Mesodermal cell (in vitro differentiated cells): ENCODE measurements at regions not wholly inside any gene's neighbourhood (a gene's known extent, or its start where the extent isn't known, plus 50 kb on each side); places are given as distances from the start of the nearest gene placed in this dataset.
"Not testable (repeated sequence)": the region's sequence is repeated elsewhere in the genome, so short reads cannot be mapped to it uniquely, and the experiment has no call there.

ENCODE experiments used
- H3K27ac ChIP-seq: 2 replicates; pipeline ENCODE4 v1.7.0; 2013; ENCODE audit warnings: mild to moderate bottlenecking, low read depth, low read length, moderate library complexity; ENCODE audit not compliant: severe bottlenecking
- H3K36me3 ChIP-seq: 2 replicates; pipeline ENCODE4 v1.7.1; 2013; ENCODE audit warnings: mild to moderate bottlenecking, low read length, moderate library complexity; ENCODE audit not compliant: control insufficient read depth, insufficient read depth
- H3K4me1 ChIP-seq: one replicate; pipeline ENCODE4 v1.7.1; 2013; ENCODE audit warnings: mild to moderate bottlenecking, low read length; ENCODE audit not compliant: insufficient read depth, control insufficient read depth, poor library complexity, severe bottlenecking
- H3K4me3 ChIP-seq: 2 replicates; pipeline ENCODE4 v1.7.0; 2013; ENCODE audit warnings: low read length, control low read depth, mild to moderate bottlenecking; ENCODE audit not compliant: insufficient read depth, poor library complexity, severe bottlenecking; ENCODE audit errors: extremely low read depth
- H3K9me3 ChIP-seq: 2 replicates; pipeline ENCODE4 v1.7.1; 2013; ENCODE audit warnings: mild to moderate bottlenecking, low read length, moderate library complexity; ENCODE audit not compliant: control insufficient read depth
- WGBS, 2 experiments: methylation state at CpG; one replicate each; pipeline ENCODE4 v1.1.5; 2013; ENCODE audit warnings: missing lambda C conversion rate in 2 of 2; ENCODE audit not compliant: insufficient coverage in 2 of 2; 5-methylcytosine and 5-hydroxymethylcytosine counted together

- Histone ChIP-seq H3K4me3 (no peak overlapping the region), H3K36me3 (no peaks in the 10 kb centered on the region), H3K9me3 (no peaks in the 10 kb centered on the region), H3K27ac (no peak overlapping the region), H3K4me1 (no peaks in the 10 kb centered on the region)
- no CpG with 5 or more reads among the region's 4 CpGs for WGBS, 2 experiments
Measured at GRCh38 chrX:3940000-3940610, 226.7 kb upstream of the PRKX start.

DNA sequence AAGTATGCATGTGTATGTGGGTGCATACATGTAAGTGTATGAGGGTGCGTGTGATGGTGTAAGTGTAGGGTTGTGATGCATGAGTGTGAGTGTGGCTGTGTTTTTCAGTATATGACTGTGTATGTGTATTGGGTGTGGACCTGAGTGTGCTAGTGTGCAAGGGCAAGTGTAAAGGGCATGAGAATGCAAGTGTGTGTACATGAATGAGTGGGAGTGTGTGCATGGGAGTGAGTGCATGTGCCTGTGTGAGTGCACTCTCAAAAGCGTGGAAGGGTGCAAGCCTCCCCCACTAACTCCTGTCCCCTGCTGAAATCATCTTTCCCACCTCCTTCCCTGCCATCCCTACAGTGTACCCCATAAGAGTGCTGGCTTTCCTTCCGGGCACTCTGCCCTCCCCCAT, 225.1 kb upstream of the PRKX start:
- Histone ChIP-seq H3K4me1 (no peaks in the 10 kb centered on the region), H3K36me3 (no peaks in the 10 kb centered on the region), H3K9me3 (no peaks in the 10 kb centered on the region), H3K27ac (no peak overlapping the region), H3K4me3 (no peak overlapping the region)
- WGBS, 2 experiments, result 83 to 100% methylated on average over 1 of the region's 3 CpGs

DNA sequence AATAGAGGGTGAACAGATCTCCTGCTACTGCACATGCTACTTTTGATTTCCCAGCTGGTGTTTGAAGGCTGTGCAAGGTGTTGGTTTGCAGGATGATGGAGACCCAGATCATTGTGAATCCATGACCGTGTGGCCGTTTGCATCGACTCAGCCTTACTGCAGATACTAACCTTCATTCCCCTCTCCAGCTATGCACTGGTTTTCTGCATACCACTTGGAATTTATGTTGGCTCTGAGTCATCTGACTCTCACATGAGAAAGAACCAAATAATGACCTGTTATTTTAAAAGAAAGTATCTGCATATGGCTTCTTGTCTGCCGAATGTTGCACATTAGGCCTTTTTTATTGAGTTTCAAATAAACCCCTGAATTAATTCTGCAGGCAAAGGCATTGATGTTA, 221.7 kb upstream of the PRKX start:
- not testable (repeated sequence) for H3K27ac ChIP-seq, H3K36me3 ChIP-seq, H3K4me3 ChIP-seq, H3K4me1 ChIP-seq, H3K9me3 ChIP-seq
- no CpG with 5 or more reads among the region's 4 CpGs for WGBS, 2 experiments

DNA sequence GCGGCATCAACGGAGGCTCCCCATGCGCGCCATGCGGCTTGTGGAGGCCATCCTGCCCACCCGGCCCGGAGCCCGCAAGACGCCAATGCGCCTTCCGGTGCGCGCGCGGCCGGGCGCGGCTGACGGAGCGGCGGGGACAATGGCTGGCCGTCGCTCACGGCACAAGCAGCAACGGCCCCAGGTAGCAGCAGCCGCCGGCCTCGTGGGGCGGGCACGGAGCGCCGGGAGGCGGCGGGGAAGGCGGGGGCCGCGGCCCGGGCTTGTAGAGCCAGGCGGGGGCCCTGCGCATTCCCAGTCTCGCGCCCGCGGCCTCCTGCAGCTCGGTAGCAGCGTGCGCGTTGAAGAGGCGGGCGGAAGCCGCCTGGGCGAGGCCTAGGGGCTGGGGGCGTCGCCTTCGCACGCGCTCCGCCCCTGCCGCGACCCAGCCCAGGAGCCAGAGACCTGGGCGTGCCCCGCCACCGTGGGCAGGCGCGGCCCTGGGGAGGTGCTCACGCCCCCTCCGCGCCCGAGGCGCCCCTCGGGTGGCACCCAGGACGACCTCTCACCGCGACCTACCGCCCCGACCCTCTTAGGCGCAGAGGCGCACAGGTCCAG, 207.1 kb upstream of the PRKX start:
- H3K36me3 ChIP-seq, H3K9me3 ChIP-seq, H3K4me1 ChIP-seq, H3K4me3 ChIP-seq, H3K27ac ChIP-seq: not testable (repeated sequence)
- no CpG with 5 or more reads among the region's 78 CpGs for WGBS, 2 experiments

- not testable (repeated sequence) for H3K9me3 ChIP-seq, H3K4me3 ChIP-seq, H3K36me3 ChIP-seq, H3K4me1 ChIP-seq, H3K27ac ChIP-seq
- no CpG with 5 or more reads among the region's 79 CpGs for WGBS, 2 experiments
Measured at GRCh38 chrX:3919668-3920423, 206.4 kb upstream of the PRKX start.

GRCh38 chrX:3914813-3915212, 201.4 kb upstream of the PRKX start:
- H3K27ac ChIP-seq, H3K4me1 ChIP-seq, H3K4me3 ChIP-seq, H3K36me3 ChIP-seq, H3K9me3 ChIP-seq: not testable (repeated sequence)
- WGBS, 2 experiments, result no CpG with 5 or more reads among the region's 28 CpGs

DNA sequence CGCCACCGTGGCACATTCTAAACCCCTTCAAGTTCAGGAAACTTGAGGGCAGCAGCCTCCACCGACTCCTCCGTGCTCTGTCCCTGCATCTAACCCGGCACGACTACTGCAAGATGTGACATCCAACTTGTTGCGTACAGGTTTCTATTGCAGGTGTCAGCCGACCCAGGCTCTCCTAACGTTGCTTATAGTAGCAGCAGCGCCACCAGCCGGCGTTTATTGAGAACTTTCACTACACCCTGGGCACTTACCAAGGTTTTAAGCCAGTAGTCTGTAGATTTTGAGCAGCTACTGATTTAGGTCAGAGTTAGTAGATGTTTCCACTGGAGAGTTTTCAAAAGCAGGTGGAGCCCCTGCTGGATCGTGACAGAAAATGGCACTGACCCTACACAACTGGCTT, 200.6 kb upstream of the PRKX start:
- no CpG with 5 or more reads among the region's 13 CpGs for WGBS, 2 experiments
- H3K9me3 ChIP-seq, H3K36me3 ChIP-seq, H3K4me3 ChIP-seq, H3K27ac ChIP-seq, H3K4me1 ChIP-seq: not testable (repeated sequence)

- H3K4me3 ChIP-seq, H3K36me3 ChIP-seq, H3K27ac ChIP-seq, H3K9me3 ChIP-seq, H3K4me1 ChIP-seq: not testable (repeated sequence)
- WGBS, 2 experiments, result no CpG with 5 or more reads among the region's 6 CpGs
Measured at GRCh38 chrX:3911012-3911411, 197.6 kb upstream of the PRKX start.

- not testable (repeated sequence) for H3K27ac ChIP-seq, H3K4me1 ChIP-seq, H3K4me3 ChIP-seq, H3K9me3 ChIP-seq, H3K36me3 ChIP-seq
- no CpG with 5 or more reads among the region's 5 CpGs for WGBS, 2 experiments
Measured at GRCh38 chrX:3910611-3911010, 197.2 kb upstream of the PRKX start.

- not testable (repeated sequence) for H3K4me1 ChIP-seq, H3K4me3 ChIP-seq
- no CpG with 5 or more reads among the region's 19 CpGs for WGBS, 2 experiments
Measured at GRCh38 chrX:3905522-3906258, 192.2 kb upstream of the PRKX start.

GRCh38 chrX:3902222-3902621, 188.8 kb upstream of the PRKX start:
- H3K4me3 ChIP-seq, H3K9me3 ChIP-seq, H3K4me1 ChIP-seq, H3K36me3 ChIP-seq, H3K27ac ChIP-seq: not testable (repeated sequence)
- no CpG with 5 or more reads among the region's 11 CpGs for WGBS, 2 experiments

More at GRCh38 chrX:3905522-3906258, 192.2 kb upstream of the PRKX start:
- H3K36me3 ChIP-seq, H3K27ac ChIP-seq, H3K9me3 ChIP-seq: not testable (repeated sequence)
